ENCODE measurements at regions not wholly inside any gene's neighbourhood (a gene's known extent, or its start where the extent isn't known, plus 50 kb on each side); places are given as distances from the start of the nearest gene placed in this dataset.

DNA sequence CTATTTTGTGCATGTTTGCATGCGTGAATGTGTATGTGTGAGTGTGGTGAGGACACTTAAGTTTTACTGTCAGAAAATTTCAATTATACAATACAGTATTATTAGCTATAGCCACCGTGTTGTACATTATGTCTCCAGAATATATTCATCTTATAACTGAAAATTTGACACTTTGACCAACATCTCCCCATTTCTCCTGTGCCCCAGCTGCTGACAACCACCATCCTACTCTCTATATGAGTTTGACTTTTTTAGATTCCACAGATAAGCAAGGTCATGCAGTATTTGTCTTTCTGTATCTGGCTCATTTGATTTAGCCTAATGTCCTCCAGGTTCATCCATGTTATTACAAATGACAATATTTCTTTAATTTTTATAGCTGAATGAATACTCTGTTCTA is 195.0 kb downstream of the GPR37 start:
- CTCF ChIA-PET, result no interaction called here
- TF ChIP-seq TAF1 (IDR thresholded peaks at IDR 0.05; ENCODE audit: borderline replicate concordance, low read depth, low read length) (no peak), MEF2A (IDR thresholded peaks at IDR 0.05; ENCODE audit: borderline replicate concordance, low read depth) (no peak), RXRA (IDR thresholded peaks at IDR 0.05; ENCODE audit: borderline replicate concordance, low read depth) (no peak), RCOR1 (IDR thresholded peaks at IDR 0.05; ENCODE audit: low read length) (no peak), JUND (IDR thresholded peaks at IDR 0.05) (no peak), TEAD4 (IDR thresholded peaks at IDR 0.05; ENCODE audit: borderline replicate concordance, insufficient read depth) (no peak), CHD2 (IDR thresholded peaks at IDR 0.05; ENCODE audit: low read length, partially characterized antibody) (no peak), EZH2phosphoT487 (IDR thresholded peaks at IDR 0.05; ENCODE audit: borderline replicate concordance, low read depth) (no peak)
- TF ChIP-seq, protein P1, sequence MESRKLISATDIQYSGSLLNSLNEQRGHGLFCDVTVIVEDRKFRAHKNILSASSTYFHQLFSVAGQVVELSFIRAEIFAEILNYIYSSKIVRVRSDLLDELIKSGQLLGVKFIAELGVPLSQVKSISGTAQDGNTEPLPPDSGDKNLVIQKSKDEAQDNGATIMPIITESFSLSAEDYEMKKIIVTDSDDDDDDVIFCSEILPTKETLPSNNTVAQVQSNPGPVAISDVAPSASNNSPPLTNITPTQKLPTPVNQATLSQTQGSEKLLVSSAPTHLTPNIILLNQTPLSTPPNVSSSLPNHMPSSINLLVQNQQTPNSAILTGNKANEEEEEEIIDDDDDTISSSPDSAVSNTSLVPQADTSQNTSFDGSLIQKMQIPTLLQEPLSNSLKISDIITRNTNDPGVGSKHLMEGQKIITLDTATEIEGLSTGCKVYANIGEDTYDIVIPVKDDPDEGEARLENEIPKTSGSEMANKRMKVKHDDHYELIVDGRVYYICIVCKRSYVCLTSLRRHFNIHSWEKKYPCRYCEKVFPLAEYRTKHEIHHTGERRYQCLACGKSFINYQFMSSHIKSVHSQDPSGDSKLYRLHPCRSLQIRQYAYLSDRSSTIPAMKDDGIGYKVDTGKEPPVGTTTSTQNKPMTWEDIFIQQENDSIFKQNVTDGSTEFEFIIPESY (IDR thresholded peaks at IDR 0.05; ENCODE audit: borderline replicate concordance, low read depth), result no peak
- POLR2A ChIA-PET, result no interaction called here

DNA sequence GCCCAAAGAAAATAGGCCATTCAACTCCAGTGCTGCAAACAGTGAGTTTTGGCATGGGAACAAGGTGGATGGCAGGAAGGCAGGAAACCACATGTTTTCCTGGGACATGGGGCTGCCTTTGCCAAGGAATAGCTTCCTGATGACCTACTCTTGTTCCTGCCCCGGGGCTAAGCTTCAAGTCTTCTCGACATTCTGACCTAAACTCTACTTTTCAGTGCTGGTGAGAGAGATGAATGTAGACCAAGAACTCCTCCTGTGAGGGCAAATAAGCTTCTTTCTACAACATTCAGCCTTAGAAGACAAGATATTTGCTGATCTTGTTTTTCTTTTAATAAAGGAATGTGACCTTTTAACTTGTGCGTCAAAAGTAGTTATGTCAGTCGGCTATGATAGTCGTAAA is 199.0 kb downstream of the GPR37 start:
- Histone ChIP-seq H3K4me1 (ENCODE audit: control insufficient read depth in 1 of 2, insufficient read depth in 2 of 2, low read depth in 1 of 2, low read length in 1 of 2) (no peaks in the 10 kb centered on the region; a peak in 1 of 4 replicates), H3K27me3 (ENCODE audit: insufficient read depth) (no peaks in the 10 kb centered on the region), H2AFZ (ENCODE audit: low read depth) (no peak overlapping the region), H3K4me2 (no peak overlapping the region), H3K79me2 (ENCODE audit: insufficient read depth) (no peaks in the 10 kb centered on the region), H3K9ac (no peak overlapping the region), H3F3A (replicated peaks; ENCODE audit: insufficient read depth) (no peaks in the 10 kb centered on the region), H3K36me3 (replicated peaks in 1 of 2; ENCODE audit: control insufficient read depth in 1 of 2, insufficient read depth in 2 of 2, low read length in 1 of 2) (no peaks in the 10 kb centered on the region), H4K20me1 (ENCODE audit: insufficient read depth) (no peaks in the 10 kb centered on the region), H3K4me3 (ENCODE audit: low read depth in 2 of 2, low read length in 1 of 2) (no peak overlapping the region), H3K9me2 (no peaks in the 10 kb centered on the region; the same call in 1 of the 2 replicates), H3K9me3 (no peaks in the 10 kb centered on the region), H3K27ac (ENCODE audit: low read depth in 2 of 2, low read length in 1 of 2) (no peak overlapping the region)
- 52% methylated on average over 5 of the region's 5 CpGs for WGBS (ENCODE audit: low lambda C conversion rate)
- TF ChIP-seq TAF1 (IDR thresholded peaks at IDR 0.05; ENCODE audit: borderline replicate concordance, low read depth, low read length) (no peak), RFX5 (IDR thresholded peaks at IDR 0.05; ENCODE audit: low read length) (no peak), EP300 (IDR thresholded peaks at IDR 0.05; ENCODE audit: borderline replicate concordance in 1 of 2, low read depth in 1 of 2, low read length in 1 of 2) (no peak), RCOR1 (IDR thresholded peaks at IDR 0.05; ENCODE audit: low read length) (no peak), GABPA (IDR thresholded peaks at IDR 0.05; ENCODE audit: low read depth) (no peak), MXI1 (IDR thresholded peaks at IDR 0.05; ENCODE audit: low read depth, low read length) (no peak), GATA2 (CRISPR knock-in tag; IDR thresholded peaks at IDR 0.05) (no peak), RAD21 (IDR thresholded peaks at IDR 0.05; ENCODE audit: low read length) (no peak), NRF1 (IDR thresholded peaks at IDR 0.05; ENCODE audit: low read depth, low read length) (no peak), TEAD4 (IDR thresholded peaks at IDR 0.05; ENCODE audit: borderline replicate concordance, insufficient read depth) (no peak)
- TF ChIP-seq, protein P2, sequence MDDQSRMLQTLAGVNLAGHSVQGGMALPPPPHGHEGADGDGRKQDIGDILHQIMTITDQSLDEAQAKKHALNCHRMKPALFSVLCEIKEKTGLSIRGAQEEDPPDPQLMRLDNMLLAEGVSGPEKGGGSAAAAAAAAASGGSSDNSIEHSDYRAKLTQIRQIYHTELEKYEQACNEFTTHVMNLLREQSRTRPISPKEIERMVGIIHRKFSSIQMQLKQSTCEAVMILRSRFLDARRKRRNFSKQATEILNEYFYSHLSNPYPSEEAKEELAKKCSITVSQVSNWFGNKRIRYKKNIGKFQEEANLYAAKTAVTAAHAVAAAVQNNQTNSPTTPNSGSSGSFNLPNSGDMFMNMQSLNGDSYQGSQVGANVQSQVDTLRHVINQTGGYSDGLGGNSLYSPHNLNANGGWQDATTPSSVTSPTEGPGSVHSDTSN (IDR thresholded peaks at IDR 0.05), result no peak
- TF ChIP-seq, protein P3, sequence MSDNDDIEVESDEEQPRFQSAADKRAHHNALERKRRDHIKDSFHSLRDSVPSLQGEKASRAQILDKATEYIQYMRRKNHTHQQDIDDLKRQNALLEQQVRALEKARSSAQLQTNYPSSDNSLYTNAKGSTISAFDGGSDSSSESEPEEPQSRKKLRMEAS (IDR thresholded peaks at IDR 0.05; ENCODE audit: low read depth), result no peak
- TF ChIP-seq, protein P4, sequence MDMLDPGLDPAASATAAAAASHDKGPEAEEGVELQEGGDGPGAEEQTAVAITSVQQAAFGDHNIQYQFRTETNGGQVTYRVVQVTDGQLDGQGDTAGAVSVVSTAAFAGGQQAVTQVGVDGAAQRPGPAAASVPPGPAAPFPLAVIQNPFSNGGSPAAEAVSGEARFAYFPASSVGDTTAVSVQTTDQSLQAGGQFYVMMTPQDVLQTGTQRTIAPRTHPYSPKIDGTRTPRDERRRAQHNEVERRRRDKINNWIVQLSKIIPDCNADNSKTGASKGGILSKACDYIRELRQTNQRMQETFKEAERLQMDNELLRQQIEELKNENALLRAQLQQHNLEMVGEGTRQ (IDR thresholded peaks at IDR 0.05; ENCODE audit: borderline replicate concordance, low read depth, low read length), result no peak
- ChIA-PET CTCF (no interaction called here), POLR2A (no interaction called here)
- no peak for DNase-seq

More for the DNA sequence above, 195.0 kb downstream of the GPR37 start:
- Histone ChIP-seq H3K4me1 (ENCODE audit: control insufficient read depth in 1 of 2, insufficient read depth in 2 of 2, low read depth in 1 of 2, low read length in 1 of 2) (no peaks in the 10 kb centered on the region; a peak in 2 of 4 replicates), H3K9me2 (no peaks in the 10 kb centered on the region; the same call in 1 of the 2 replicates), H3K36me3 (replicated peaks in 1 of 2; ENCODE audit: control insufficient read depth in 1 of 2, insufficient read depth in 2 of 2, low read length in 1 of 2) (no peaks in the 10 kb centered on the region), H3K27ac (ENCODE audit: low read depth in 2 of 2, low read length in 1 of 2) (no peak overlapping the region), H2AFZ (ENCODE audit: low read depth) (no peak overlapping the region), H3F3A (replicated peaks; ENCODE audit: insufficient read depth) (no peaks in the 10 kb centered on the region), H3K9ac (no peak overlapping the region), H3K79me2 (ENCODE audit: insufficient read depth) (no peaks in the 10 kb centered on the region), H3K27me3 (ENCODE audit: insufficient read depth) (no peaks in the 10 kb centered on the region), H3K9me3 (no peaks in the 10 kb centered on the region), H4K20me1 (ENCODE audit: insufficient read depth) (no peaks in the 10 kb centered on the region), H3K4me2 (no peak overlapping the region), H3K4me3 (ENCODE audit: low read depth in 2 of 2, low read length in 1 of 2) (no peak overlapping the region)
- no peak for DNase-seq
- 52% methylated on average over 2 of the region's 2 CpGs for WGBS (ENCODE audit: low lambda C conversion rate)

Measured in SK-N-SH (cell line).